HG02571 (cell line): ENCODE measurements at regions not wholly inside any gene's neighbourhood (a gene's known extent, or its start where the extent isn't known, plus 50 kb on each side); places are given as distances from the start of the nearest gene placed in this dataset.
"Not testable (repeated sequence)": the region's sequence is repeated elsewhere in the genome, so short reads cannot be mapped to it uniquely, and the experiment has no call there.

ENCODE experiments used
- ATAC-seq: cut with Tn5 transposase; IDR thresholded peaks from one replicate; pipeline ENCODE4 v1.9.1; 2021; ENCODE audit warnings: mild to moderate bottlenecking, moderate library complexity; ENCODE audit not compliant: unreplicated experiment

GRCh38 chr18:5024741-5025140 lies 172.3 kb downstream of the AKAIN1 start:
- ATAC-seq = no peak

DNA sequence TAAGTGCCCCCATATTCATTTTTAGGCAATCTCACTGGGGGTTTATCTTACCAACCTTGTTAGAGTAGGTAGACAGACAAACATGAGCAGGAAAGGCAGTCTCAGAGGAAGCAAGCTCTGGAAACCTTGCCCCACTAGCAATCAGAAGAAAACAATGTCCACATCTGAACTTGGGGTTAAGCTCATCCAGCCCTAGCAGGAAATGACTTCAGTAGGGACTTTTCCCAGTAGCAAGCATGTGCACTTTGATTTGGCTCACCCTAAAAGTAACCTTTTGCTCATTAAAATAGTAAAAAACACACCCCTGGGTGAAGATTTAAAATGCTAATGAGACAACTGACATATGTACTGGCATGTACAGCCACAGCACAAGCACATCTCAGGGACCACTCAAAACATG lies 175.5 kb downstream of the AKAIN1 start:
- ATAC-seq = no peak

DNA sequence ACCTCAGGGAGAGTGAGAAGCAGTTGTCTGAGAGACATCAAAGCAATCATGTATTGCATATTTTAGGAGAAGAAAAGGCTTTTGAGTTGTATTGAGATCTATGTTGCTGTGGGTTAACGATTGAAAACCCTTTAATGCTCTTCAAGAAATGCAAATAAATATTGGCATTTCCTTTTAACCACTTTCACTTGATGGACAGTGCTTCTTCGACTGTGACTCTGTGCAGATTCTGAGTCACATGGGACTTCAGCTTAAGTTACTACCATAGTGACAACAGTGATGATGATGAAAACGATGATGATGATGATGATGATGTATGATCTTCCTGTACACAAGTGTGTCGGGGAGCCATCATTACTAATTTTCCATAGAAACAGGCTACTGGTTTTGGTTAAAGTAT lies 181.8 kb downstream of the AKAIN1 start:
- no peak for ATAC-seq

GRCh38 chr18:5004031-5004820 lies 192.8 kb downstream of the AKAIN1 start:
- not testable (repeated sequence) for ATAC-seq

- ATAC-seq = no peak
Measured at GRCh38 chr18:4994710-4995109, 202.3 kb downstream of the AKAIN1 start.

- no peak for ATAC-seq
Measured at GRCh38 chr18:4987452-4988405, 209.3 kb downstream of the AKAIN1 start.

GRCh38 chr18:4986677-4987076 lies 210.4 kb downstream of the AKAIN1 start:
- ATAC-seq = no peak

- no peak for ATAC-seq
Measured at GRCh38 chr18:4986066-4986465, 211.0 kb downstream of the AKAIN1 start.

- no peak for ATAC-seq
Measured at GRCh38 chr18:4961121-4961909, 235.7 kb downstream of the AKAIN1 start.

DNA sequence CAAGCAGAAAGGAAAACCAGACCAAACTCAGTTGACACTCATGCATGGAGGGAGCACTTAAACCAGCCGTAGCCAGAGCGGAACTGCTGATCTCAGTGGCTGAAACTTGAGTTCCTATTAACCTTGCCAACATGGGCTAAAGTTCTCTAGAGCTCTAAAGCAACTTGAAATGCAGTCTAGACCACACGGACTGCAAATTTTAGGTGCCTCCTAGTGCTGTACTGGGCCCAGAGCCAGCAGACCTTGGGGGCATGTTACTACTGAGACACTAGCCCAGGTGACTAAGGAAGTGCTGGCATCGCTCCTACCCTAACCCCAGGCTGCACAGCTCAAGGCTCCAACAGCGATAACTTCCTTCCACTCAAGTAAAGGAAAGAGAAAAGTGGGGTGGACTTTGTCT lies 236.5 kb downstream of the AKAIN1 start:
- no peak for ATAC-seq

- ATAC-seq = no peak
Measured at GRCh38 chr18:4931209-4931608, 265.8 kb downstream of the AKAIN1 start.

DNA sequence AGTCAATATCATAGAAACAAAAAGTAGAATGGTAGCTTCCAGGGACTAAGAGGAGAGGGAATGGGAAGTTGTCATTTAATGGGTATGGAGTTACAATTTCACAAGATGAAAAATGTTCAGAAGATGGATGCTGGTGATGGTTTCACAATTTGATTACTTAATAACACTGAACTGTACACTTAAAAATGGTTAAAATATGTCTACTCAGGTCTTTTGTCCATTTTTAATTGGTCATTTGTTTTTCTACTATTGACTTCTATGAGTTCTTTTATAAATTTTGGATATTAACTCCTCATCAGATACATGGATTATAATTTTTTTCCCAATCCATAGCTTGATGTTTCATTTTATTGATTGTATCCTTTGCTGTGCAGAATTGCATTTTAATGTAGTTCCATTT lies 275.5 kb downstream of the AKAIN1 start:
- ATAC-seq = no peak

DNA sequence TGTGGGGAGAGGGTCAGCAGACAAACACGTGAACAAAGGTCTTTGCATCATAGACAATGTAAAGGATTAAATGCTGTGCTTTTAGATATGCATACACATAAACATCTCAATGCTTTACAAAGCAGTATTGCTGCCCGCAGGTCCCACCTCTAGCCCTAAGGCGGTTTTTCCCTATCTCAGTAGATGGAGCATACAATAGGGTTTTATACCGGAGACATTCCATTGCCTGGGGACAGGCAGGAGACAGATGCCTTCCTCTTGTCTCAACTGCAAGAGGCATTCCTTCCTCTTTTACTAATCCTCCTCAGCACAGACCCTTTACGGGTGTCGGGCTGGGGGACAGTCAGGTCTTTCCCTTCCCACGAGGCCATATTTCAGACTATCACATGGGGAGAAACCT lies 279.5 kb downstream of the AKAIN1 start:
- ATAC-seq = not testable (repeated sequence)

DNA sequence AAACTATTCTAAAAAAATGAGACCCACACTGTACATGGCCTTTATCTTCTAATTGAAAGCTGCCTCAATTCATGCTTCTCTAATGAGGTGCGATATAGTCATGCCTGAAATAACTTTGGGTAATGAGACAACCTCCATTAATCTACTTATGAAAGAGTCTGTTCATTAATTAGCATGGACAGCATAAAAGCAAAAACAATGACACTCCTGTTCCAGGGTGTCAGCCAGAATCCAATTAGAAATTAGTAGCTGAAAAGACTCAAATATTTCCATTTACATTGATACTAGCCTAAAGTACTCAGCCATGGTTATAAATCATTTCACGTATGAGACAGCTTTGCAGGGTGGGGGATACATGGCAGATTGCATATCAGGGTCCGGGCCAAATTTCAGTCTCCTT lies 288.7 kb downstream of the AKAIN1 start:
- ATAC-seq = no peak

DNA sequence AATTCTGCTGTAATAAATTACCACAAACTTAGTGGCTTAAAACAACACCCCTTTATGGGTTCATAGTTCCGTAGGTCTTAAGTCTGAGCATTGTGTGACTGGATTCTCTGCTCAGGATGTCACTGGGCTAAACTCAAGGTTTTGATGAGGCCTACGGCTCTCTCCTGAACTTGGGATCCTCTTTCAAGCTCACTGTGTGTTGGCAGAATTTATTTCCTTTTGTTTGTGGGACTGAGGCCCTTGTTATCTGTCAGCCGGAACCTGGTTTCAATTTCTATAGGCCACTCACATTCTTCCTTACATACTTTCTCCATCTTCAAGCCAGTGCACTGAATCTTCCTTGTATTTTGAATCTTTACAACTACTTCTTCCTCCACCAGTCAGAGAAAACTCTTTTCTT lies 290.2 kb downstream of the AKAIN1 start:
- ATAC-seq = no peak

GRCh38 chr18:4888251-4889040 lies 308.6 kb downstream of the AKAIN1 start:
- no peak for ATAC-seq

GRCh38 chr18:4878480-4878879 lies 318.6 kb downstream of the AKAIN1 start:
- no peak for ATAC-seq

DNA sequence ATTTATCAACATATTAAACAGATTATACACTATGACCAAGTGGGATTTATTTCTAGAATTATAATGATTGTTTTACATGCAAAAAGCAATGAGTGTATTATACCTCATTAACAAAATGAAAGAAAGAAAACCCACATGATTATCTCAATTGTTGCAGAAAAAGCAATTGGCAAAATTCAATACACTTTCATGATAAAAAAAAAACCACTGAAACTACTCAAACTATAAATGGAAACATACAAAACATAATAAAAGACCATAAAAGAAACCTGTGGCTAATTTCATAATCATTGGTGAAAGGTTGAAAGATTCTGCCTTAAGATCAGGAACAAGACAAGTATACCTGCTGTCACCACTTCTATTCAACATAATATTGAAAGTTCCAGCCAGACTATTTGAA lies 325.9 kb downstream of the AKAIN1 start:
- no peak for ATAC-seq

DNA sequence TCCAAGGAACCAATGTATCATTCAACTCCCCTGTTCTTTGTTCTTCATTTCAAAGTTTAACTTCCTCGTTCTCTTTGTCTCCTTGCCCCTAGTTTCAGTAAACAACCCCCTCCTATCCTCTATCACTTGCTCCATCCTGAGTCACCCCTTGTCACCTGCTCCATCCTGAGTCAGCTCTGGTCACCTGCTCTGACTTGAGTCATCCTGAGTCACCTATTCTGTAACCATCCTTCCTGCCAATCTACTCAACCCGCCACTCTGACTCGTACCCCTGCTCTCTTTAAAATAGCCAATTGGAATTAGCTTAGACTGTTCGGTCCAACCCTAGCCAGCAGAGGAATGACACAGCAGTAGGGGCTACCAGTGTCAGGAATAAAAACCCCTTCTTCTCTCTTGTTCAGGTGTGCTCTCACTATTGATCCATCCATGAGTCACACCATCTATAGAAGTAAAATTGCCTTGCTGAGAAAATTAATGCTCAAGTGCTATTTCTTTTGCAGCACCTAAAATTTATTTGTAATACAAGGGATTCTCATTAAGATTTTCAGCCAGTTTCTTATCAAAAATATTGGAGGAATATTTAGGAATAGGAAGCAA lies 326.8 kb downstream of the AKAIN1 start:
- ATAC-seq = no peak

DNA sequence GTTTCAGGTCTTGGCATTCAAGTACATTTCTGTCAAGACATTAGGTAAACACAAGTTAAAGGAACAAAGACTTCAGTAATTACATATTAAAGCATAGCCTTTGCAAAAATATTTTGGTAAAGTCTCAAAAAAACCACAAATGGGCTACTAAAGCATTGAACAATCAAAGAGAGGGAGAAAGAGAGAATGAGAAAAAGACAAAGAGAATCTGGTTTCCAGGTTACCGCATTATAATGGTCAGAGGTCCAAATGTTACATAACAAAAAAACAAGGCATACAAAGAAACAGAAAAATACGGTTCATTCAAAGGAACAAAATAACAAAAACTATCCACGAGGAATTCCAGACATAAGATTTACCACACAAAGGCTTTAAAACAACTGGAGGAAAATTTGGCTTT lies 327.9 kb downstream of the AKAIN1 start:
- no peak for ATAC-seq
